ENCODE measurements at regions not wholly inside any gene's neighbourhood (a gene's known extent, or its start where the extent isn't known, plus 50 kb on each side); places are given as distances from the start of the nearest gene placed in this dataset.

- DNase-seq (ENCODE audit: low read depth), result peak; percentile 42
Observed at GRCh38 chr2:15733867-15734673, 142.4 kb downstream of the DDX1 start.

- DNase-seq (ENCODE audit: low read depth), result no peak
Observed at GRCh38 chr2:15734674-15735483, 143.2 kb downstream of the DDX1 start.

- DNase-seq (ENCODE audit: low read depth), result no peak
Observed at GRCh38 chr2:15735484-15736326, 144.0 kb downstream of the DDX1 start.

DNA sequence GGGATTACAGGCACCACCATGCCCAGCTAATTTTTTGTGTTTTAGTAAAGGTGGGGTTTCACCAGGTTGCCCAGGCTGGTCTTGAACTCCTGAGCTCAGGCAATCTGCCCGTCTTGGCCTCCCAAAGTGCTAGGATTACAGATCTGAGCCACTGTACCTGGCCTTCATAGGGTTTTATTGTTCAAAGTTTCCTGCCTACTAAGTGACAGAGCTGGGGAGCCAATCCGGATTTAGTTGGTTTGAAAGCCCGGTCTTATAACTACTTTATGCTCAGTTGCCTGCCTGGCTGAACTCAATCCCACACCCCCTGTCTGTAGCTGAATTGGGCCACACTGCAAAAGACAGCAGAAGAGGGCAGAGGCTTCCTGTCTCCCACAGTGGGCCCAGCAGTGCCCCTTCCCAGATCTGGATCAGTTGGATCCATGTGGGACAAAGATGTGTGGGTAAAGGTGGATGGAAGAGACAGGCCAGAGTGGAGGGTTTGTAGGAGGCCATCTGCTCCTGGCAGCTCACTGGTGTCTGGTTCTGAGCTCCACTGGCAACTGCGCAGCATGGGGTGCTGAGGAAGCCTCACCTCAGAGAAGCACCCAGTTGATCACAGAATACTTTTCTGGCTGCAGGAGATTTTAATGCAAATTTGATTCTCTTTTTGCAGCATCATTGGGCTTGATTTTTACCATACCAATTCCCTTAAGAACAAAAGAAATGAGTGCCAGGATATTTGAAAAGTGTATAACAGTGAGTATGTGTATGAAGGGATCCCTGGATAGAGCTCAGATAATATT is 144.9 kb downstream of the DDX1 start:
- no peak for DNase-seq (ENCODE audit: low read depth)

DNA sequence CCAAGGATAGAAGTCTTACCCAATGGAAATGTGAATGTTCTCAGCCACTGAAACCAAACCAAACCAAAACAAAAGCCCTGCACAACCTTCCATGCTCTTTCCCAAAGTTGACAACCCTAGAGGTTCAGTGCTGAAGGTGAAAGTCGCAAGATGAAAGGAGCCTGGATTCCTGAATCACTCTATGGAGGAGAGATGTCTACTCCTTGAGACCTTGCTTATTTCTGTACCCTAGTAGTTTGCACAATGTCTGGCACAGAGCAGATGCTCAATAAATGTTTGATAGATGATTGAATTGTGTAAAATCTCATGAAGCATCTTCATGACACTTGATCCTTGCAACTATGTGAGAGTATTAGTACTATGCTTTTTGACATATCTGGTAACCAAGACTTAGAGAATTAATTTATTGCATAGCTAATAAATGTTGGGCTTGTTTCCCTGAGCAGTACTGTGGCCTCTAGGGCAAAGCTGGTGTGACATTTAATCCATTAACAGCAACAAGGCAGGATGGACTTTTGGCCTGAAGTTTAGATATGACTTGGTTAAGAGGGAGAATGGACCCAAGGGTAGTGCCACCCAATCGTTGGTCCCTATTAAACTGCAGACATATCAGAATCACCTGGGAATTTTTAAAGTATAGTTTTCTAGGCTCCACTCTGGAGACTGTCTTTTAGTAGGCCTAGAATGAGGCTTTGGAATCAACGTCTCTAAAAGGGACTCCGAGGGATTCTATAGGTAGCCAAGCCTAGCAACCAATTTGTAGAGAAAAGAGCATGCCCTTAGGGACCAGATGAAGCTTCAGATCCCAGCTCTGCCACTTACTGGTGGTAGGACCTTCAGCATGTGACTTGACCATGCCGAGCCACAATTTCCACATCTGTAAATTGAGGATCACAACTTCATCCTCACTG is 145.9 kb downstream of the DDX1 start:
- no peak for DNase-seq (ENCODE audit: low read depth)

DNA sequence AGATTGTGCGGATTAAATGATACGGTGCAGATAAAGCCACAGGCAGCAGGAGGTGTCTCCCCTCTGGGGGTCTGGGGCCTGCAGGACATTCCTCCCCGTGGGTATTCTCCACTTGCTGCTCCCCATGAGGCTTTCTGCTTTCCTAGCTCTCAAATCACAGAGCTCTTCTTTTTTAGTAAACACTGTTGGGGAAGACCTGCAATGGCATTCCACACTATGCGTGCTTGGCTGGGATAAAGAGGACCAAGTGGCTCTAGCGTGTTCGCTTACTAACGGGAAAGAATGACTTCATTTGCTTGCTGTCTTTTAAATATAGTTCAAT is 146.5 kb downstream of the DDX1 start:
- DNase-seq (ENCODE audit: low read depth), result no peak

- DNase-seq (ENCODE audit: low read depth), result no peak
Observed at GRCh38 chr2:15738943-15739342, 147.3 kb downstream of the DDX1 start.

- DNase-seq (ENCODE audit: low read depth), result no peak
Observed at GRCh38 chr2:15744820-15745219, 153.2 kb downstream of the DDX1 start.

- no peak for DNase-seq (ENCODE audit: low read depth)
Observed at GRCh38 chr2:15745350-15745749, 153.7 kb downstream of the DDX1 start.

- no peak for DNase-seq (ENCODE audit: low read depth)
Observed at GRCh38 chr2:15745907-15746702, 154.4 kb downstream of the DDX1 start.

DNA sequence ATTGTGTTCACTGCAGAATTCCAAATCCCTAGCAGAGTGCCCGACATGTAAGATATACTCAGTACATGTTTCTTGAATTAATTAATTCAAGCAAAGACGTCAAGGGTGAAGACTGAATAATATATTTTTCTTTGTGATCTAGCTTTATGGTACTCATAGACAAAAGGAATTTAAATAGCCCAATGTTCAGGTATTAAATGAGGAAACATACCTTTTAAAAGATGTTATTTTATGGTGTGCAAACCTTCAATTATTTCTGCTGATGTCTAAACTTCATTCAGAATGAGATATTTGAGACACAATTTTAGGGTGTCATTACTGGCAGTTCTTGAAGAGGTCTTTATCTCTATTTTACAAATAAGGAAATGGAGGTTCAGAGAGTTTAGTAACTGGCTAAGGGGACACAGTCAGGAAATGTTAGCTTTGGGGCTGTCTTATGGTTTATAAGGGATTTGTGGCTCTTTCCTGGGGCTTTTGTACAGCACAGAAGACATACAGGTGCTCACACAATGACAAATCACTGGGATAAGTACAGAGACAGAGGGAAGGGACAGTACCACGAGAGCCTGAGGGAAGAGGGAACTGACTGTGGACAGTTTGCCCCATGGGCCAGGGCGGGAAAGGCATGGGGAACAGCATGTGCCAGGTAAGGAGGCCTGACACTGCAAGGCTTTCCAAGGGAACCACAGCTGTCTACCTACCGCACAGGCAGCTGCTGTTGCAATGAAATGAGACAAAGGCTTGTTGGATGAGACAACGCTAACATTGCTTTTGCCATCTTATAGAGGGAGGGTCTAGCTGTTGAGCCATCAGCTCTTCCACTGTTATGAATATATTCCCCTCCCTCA is 155.3 kb downstream of the DDX1 start:
- no peak for DNase-seq (ENCODE audit: low read depth)

DNA sequence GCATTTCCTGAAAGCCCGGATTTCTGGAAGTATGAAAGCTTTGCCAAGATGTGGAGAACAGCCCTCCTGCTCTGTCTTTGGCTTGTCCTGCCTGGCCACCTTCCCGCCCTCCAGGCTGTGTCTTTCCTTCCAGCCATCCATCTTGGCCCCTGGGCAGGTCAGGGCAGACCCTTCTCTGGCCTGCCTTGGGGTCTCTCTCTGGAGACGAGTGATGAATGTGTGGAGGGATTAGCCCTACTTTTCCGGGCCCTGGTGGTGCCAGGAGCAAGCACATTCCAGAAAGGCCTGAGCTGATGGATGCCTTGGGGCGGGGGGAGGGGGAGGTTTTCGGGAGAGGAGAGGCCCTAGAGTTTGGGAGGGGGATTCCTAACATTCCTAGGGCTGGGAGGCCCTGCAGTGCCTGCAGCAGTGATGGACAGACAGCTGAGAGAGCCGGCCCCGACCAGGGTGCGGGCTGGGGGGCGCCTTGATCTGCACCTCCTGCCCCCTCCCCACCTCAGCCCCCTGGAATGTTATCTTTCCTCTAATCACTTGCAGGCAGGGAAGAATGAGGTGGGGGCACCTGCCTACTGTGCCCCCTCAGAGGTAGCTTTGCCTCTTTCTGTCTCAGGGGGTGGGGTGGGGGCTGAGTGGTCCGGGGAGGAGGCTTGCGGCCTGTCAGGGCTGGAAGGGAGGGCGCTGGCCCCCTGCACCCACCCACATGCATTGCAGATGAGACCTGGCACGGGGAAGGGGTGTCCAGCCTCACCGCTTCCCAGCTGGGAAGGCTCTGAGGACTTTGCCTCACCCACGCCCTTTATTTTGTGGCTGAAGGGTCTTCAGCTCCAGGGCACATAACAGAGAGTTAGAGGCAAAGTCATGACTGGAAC is 156.2 kb downstream of the DDX1 start:
- DNase-seq (ENCODE audit: low read depth), result no peak

GRCh38 chr2:15748736-15749323 is 157.2 kb downstream of the DDX1 start:
- DNase-seq (ENCODE audit: low read depth), result peak; percentile 9

DNA sequence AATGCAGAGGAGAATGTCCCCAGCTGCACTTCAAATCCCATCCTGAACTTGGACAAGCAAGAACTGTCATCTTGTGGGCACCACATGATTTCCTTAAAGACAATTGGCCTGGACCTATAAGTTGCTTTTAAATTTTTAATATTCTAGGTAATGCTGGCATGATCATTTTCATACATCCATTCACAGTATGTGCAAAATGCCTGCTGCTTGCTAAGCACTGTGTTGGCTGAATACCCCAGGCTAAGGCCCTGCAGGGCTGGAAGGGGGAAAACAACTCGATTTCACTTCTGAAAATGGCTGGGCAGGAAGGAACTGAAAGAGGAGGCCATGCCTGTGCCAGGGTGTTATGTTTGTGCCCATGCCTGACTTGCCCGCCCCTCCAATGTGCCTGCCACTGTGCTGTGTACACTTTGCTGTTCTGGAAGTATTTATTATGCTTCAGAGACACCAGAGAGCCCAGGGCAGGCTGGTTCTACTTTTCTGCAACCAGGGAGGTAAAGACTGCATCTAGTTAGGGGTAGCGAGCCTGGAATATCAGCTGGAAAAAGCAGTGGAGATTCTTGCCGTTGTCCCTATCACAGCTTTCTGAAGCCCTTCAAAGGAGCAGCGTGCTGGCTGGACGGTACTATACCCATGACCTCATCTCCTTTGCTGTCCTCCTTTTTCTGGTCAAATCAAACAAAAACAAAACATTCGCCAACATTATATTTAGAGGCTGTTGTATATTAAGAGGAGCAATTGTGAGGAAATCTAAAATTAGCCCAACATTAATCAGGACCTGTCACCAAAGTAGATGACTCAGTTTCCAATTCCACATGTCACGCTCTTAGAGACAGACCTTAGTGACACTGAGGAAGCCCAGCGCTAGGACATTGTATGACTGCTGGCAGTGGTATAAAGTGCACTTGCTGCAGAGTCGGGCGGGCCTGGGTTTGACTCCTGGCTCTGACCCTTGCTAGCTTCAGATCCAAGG is 158.1 kb downstream of the DDX1 start:
- DNase-seq (ENCODE audit: low read depth), result no peak

GRCh38 chr2:15750433-15750814 is 158.8 kb downstream of the DDX1 start:
- no peak for DNase-seq (ENCODE audit: low read depth)

DNA sequence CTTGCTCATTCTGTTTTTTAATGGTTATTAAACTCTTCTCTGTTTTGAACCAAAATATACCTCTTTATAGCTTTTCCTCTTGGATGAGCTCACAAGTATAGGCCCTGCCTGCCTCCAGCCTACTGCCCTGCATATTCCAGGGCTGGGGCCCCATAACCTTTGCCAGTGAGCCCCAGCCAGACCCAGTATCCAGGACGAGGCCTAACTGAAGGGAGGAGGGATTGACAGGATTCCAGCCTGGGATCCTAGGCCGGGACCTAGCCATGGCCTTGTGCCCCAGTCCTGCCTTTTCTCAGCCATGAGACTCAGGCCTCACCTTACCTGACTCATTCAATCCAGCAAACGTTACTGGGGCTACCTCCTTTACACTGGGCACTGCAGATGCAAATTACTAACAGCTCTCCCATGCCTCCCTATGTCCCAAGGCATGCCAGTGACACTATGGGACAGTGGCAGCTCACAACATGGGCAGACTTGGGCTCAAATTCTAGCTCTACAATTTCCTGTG is 159.2 kb downstream of the DDX1 start:
- DNase-seq (ENCODE audit: low read depth), result no peak
